ENCODE measurements at regions not wholly inside any gene's neighbourhood (a gene's known extent, or its start where the extent isn't known, plus 50 kb on each side); places are given as distances from the start of the nearest gene placed in this dataset.
"Not testable (repeated sequence)": the region's sequence is repeated elsewhere in the genome, so short reads cannot be mapped to it uniquely, and the experiment has no call there.

GRCh38 chr13:101003566-101003965, 329.0 kb upstream of the TMTC4 start:
- H3K9me3 Mint-ChIP-seq, result no peaks in the 10 kb centered on the region
- H3K27ac Mint-ChIP-seq, result no peak overlapping the region
- no peak overlapping the region for H3K4me3 Mint-ChIP-seq
- DNase-seq, result no peak
- no peaks in the 10 kb centered on the region for H3K36me3 Mint-ChIP-seq
- no peaks in the 10 kb centered on the region for H3K27me3 Mint-ChIP-seq
- no peaks in the 10 kb centered on the region for H3K4me1 Mint-ChIP-seq

GRCh38 chr13:100989392-100989791, 314.8 kb upstream of the TMTC4 start:
- no peaks in the 10 kb centered on the region for H3K36me3 Mint-ChIP-seq
- peaks cover 4% of the 10 kb centered on the region for H3K27me3 Mint-ChIP-seq
- no peak overlapping the region for H3K27ac Mint-ChIP-seq
- H3K9me3 Mint-ChIP-seq, result peaks cover 5% of the 10 kb centered on the region
- no peak for DNase-seq
- no peaks in the 10 kb centered on the region for H3K4me1 Mint-ChIP-seq
- H3K4me3 Mint-ChIP-seq, result no peak overlapping the region

GRCh38 chr13:100988921-100989320, 314.3 kb upstream of the TMTC4 start:
- Mint-ChIP-seq H3K27me3 (peaks cover 4% of the 10 kb centered on the region), H3K27ac (no peak overlapping the region), H3K9me3 (peaks cover 5% of the 10 kb centered on the region), H3K4me1 (no peaks in the 10 kb centered on the region), H3K4me3 (no peak overlapping the region), H3K36me3 (no peaks in the 10 kb centered on the region)
- no peak for DNase-seq

- Mint-ChIP-seq H3K4me1 (no peaks in the 10 kb centered on the region), H3K27ac (no peak overlapping the region), H3K27me3 (peaks cover 4% of the 10 kb centered on the region), H3K9me3 (peaks cover 2% of the 10 kb centered on the region), H3K36me3 (no peaks in the 10 kb centered on the region), H3K4me3 (no peak overlapping the region)
- DNase-seq, result no peak
These were observed 313.4 kb upstream of the TMTC4 start for GRCh38 chr13:100987948-100988347.

GRCh38 chr13:100986571-100986970, 312.0 kb upstream of the TMTC4 start:
- Mint-ChIP-seq H3K4me1 (no peaks in the 10 kb centered on the region), H3K27me3 (peaks cover 4% of the 10 kb centered on the region), H3K27ac (no peak overlapping the region), H3K4me3 (no peak overlapping the region), H3K36me3 (no peaks in the 10 kb centered on the region), H3K9me3 (peaks cover under 1% of the 10 kb centered on the region)
- no peak for DNase-seq

GRCh38 chr13:100984085-100984705, 309.6 kb upstream of the TMTC4 start:
- Mint-ChIP-seq H3K27me3 (peaks cover 12% of the 10 kb centered on the region), H3K9me3 (no peaks in the 10 kb centered on the region), H3K36me3 (no peaks in the 10 kb centered on the region), H3K4me3 (no peak overlapping the region), H3K27ac (no peak overlapping the region), H3K4me1 (no peaks in the 10 kb centered on the region)
- no peak for DNase-seq

GRCh38 chr13:100983111-100983510, 308.5 kb upstream of the TMTC4 start:
- DNase-seq, result no peak
- H3K4me3 Mint-ChIP-seq, result no peak overlapping the region
- no peaks in the 10 kb centered on the region for H3K9me3 Mint-ChIP-seq
- no peaks in the 10 kb centered on the region for H3K4me1 Mint-ChIP-seq
- no peaks in the 10 kb centered on the region for H3K36me3 Mint-ChIP-seq
- no peak overlapping the region for H3K27ac Mint-ChIP-seq
- peaks cover 12% of the 10 kb centered on the region for H3K27me3 Mint-ChIP-seq

- H3K4me3 Mint-ChIP-seq, result no peak overlapping the region
- H3K27me3 Mint-ChIP-seq, result peaks cover 8% of the 10 kb centered on the region
- no peak overlapping the region for H3K27ac Mint-ChIP-seq
- H3K36me3 Mint-ChIP-seq, result no peaks in the 10 kb centered on the region
- H3K4me1 Mint-ChIP-seq, result no peaks in the 10 kb centered on the region
- H3K9me3 Mint-ChIP-seq, result no peaks in the 10 kb centered on the region
- no peak for DNase-seq
These were observed 305.6 kb upstream of the TMTC4 start for GRCh38 chr13:100980171-100980570.

- Mint-ChIP-seq H3K27me3 (peaks cover 9% of the 10 kb centered on the region), H3K27ac (no peak overlapping the region), H3K9me3 (no peaks in the 10 kb centered on the region), H3K4me1 (no peaks in the 10 kb centered on the region), H3K4me3 (no peak overlapping the region), H3K36me3 (no peaks in the 10 kb centered on the region)
- no peak for DNase-seq
These were observed 303.2 kb upstream of the TMTC4 start for GRCh38 chr13:100977841-100978240.

GRCh38 chr13:100976993-100977392, 302.4 kb upstream of the TMTC4 start:
- H3K9me3 Mint-ChIP-seq, result peaks cover 3% of the 10 kb centered on the region
- no peaks in the 10 kb centered on the region for H3K36me3 Mint-ChIP-seq
- H3K27me3 Mint-ChIP-seq, result peaks cover 14% of the 10 kb centered on the region
- H3K4me3 Mint-ChIP-seq, result no peak overlapping the region
- no peak for DNase-seq
- H3K4me1 Mint-ChIP-seq, result no peaks in the 10 kb centered on the region
- H3K27ac Mint-ChIP-seq, result no peak overlapping the region

GRCh38 chr13:100975666-100976065, 301.1 kb upstream of the TMTC4 start:
- H3K9me3 Mint-ChIP-seq, result not testable (repeated sequence)

GRCh38 chr13:100962585-100962984, 288.0 kb upstream of the TMTC4 start:
- no peak for DNase-seq
- Mint-ChIP-seq H3K9me3 (peaks cover 10% of the 10 kb centered on the region), H3K27ac (no peak overlapping the region), H3K4me3 (no peak overlapping the region), H3K4me1 (no peaks in the 10 kb centered on the region), H3K36me3 (no peaks in the 10 kb centered on the region), H3K27me3 (no peaks in the 10 kb centered on the region)

More at GRCh38 chr13:100975666-100976065, 301.1 kb upstream of the TMTC4 start:
- H3K4me3 Mint-ChIP-seq, H3K36me3 Mint-ChIP-seq, H3K4me1 Mint-ChIP-seq, H3K27ac Mint-ChIP-seq, DNase-seq: not testable (repeated sequence)
- peaks cover 14% of the 10 kb centered on the region for H3K27me3 Mint-ChIP-seq

GRCh38 chr13:100961186-100961585, 286.6 kb upstream of the TMTC4 start:
- Mint-ChIP-seq H3K27me3 (no peaks in the 10 kb centered on the region), H3K9me3 (peaks cover 10% of the 10 kb centered on the region), H3K27ac (no peak overlapping the region), H3K4me1 (no peaks in the 10 kb centered on the region), H3K4me3 (no peak overlapping the region), H3K36me3 (no peaks in the 10 kb centered on the region)
- no peak for DNase-seq

GRCh38 chr13:100958831-100959230, 284.2 kb upstream of the TMTC4 start:
- Mint-ChIP-seq H3K27ac (no peak overlapping the region), H3K4me1 (no peaks in the 10 kb centered on the region), H3K36me3 (no peaks in the 10 kb centered on the region), H3K27me3 (no peaks in the 10 kb centered on the region), H3K9me3 (peaks cover 4% of the 10 kb centered on the region), H3K4me3 (no peak overlapping the region)
- no peak for DNase-seq

GRCh38 chr13:100957741-100958140, 283.1 kb upstream of the TMTC4 start:
- H3K36me3 Mint-ChIP-seq, result no peaks in the 10 kb centered on the region
- no peak overlapping the region for H3K27ac Mint-ChIP-seq
- H3K4me3 Mint-ChIP-seq, result no peak overlapping the region

GRCh38 chr13:100954430-100955305, 280.1 kb upstream of the TMTC4 start:
- Mint-ChIP-seq H3K9me3 (no peaks in the 10 kb centered on the region), H3K4me1 (no peaks in the 10 kb centered on the region), H3K4me3 (no peak overlapping the region), H3K36me3 (no peaks in the 10 kb centered on the region), H3K27me3 (no peaks in the 10 kb centered on the region), H3K27ac (no peak overlapping the region)
- DNase-seq, result no peak

More at GRCh38 chr13:100957741-100958140, 283.1 kb upstream of the TMTC4 start:
- H3K27me3 Mint-ChIP-seq, result no peaks in the 10 kb centered on the region
- peaks cover 4% of the 10 kb centered on the region for H3K9me3 Mint-ChIP-seq
- no peaks in the 10 kb centered on the region for H3K4me1 Mint-ChIP-seq
- DNase-seq, result no peak
